Endothelial cell of umbilical vein (primary cell): ENCODE measurements at regions not wholly inside any gene's neighbourhood (a gene's known extent, or its start where the extent isn't known, plus 50 kb on each side); places are given as distances from the start of the nearest gene placed in this dataset.

Experiments used
- BruUV-seq: library from RNA; stranded (reverse); fragments of 400-500 nt; replicated peaks from 2 replicates; lab custom pipeline; 2021; lab: Mats Ljungman, UMichigan
- CTCF ChIA-PET: fragments of 300-600, 350-600 bp; sonication (Branson Sonifier 250); formaldehyde crosslinking; loops from one replicate; lab custom pipeline; 2021; ENCODE audit warnings: antibody characterized with exemption, inconsistent platforms; lab: Charles Lee
- POLR2A ChIA-PET: fragments of 300-600, 350-600 bp; sonication (Branson Sonifier 250); formaldehyde crosslinking; loops from one replicate; lab custom pipeline; 2021; ENCODE audit warnings: antibody characterized with exemption, inconsistent platforms; lab: Charles Lee
- DNase-seq: peaks from one replicate; pipeline ENCODE4 v3.0.0-alpha.2; 2011; ENCODE audit warnings: low read depth, low spot score
- FAIRE-seq: peaks from 2 replicates; lab custom pipeline; 2011; peaks lifted over from hg19 to GRCh38; lab: Jason Lieb, UNC
- H2AFZ ChIP-seq: 2 replicates; pipeline ENCODE4 v1.6.0; 2012; ENCODE audit warnings: low read depth, low read length, control low read depth, inconsistent platforms
- H3K27ac ChIP-seq: 2 replicates; pipeline ENCODE4 v1.5.1; 2011; ENCODE audit warnings: low read depth, mild to moderate bottlenecking, control low read depth, low read length, moderate library complexity; ENCODE audit not compliant: insufficient read depth
- H3K27me3 ChIP-seq, 2 experiments: 2 replicates each; pipeline versions ENCODE4 v1.6.0 to v1.6.1; 2011; ENCODE audit warnings: low read length in 2 of 2, mixed read lengths in 1 of 2; ENCODE audit not compliant: control insufficient read depth in 2 of 2, insufficient read depth in 2 of 2
- H3K36me3 ChIP-seq, 2 experiments: 2 replicates in 1 of 2; 3 replicates in 1 of 2; pipeline ENCODE4 v1.5.1; 2011; ENCODE audit warnings: low read length in 2 of 2, mild to moderate bottlenecking in 1 of 2, moderate library complexity in 1 of 2; ENCODE audit not compliant: control insufficient read depth in 2 of 2, insufficient read depth in 2 of 2; ENCODE audit errors: extremely low read depth in 1 of 2
- H3K4me1 ChIP-seq: 3 replicates; pipeline ENCODE4 v1.5.1; 2011; ENCODE audit warnings: mild to moderate bottlenecking, low read length; ENCODE audit not compliant: control insufficient read depth, insufficient read depth; ENCODE audit errors: extremely low read depth
- H3K4me2 ChIP-seq: 2 replicates; pipeline ENCODE4 v1.6.1; 2011; ENCODE audit warnings: low read length, control low read depth, mixed read lengths; ENCODE audit not compliant: insufficient read depth
- H3K4me3 ChIP-seq, 3 experiments: fragments of 200-600 bp in 1 of 3; sonication (generic), shearing (Covaris generic) in 1 of 3; replicated peaks in 1 of 3; 2 replicates each; pipeline ENCODE4 v1.5.1; 2011 to 2016; ENCODE audit warnings: control low read depth in 3 of 3, low read length in 3 of 3, mild to moderate bottlenecking in 2 of 3, inconsistent platforms in 1 of 3, low read depth in 1 of 3, moderate library complexity in 1 of 3; ENCODE audit not compliant: insufficient read depth in 1 of 3
- H3K79me2 ChIP-seq: 2 replicates; pipeline ENCODE4 v1.6.0; 2012; ENCODE audit warnings: low read length, inconsistent platforms; ENCODE audit not compliant: control insufficient read depth, insufficient read depth
- H3K9ac ChIP-seq: replicated peaks from 2 replicates; pipeline ENCODE3; 2011; ENCODE audit warnings: low read length, control low read depth; ENCODE audit not compliant: insufficient read depth; ENCODE audit errors: extremely low read depth
- H3K9me1 ChIP-seq: replicated peaks from 3 replicates; pipeline ENCODE4 v1.6.0; 2011; ENCODE audit warnings: mild to moderate bottlenecking, low read length; ENCODE audit not compliant: control insufficient read depth, insufficient read depth; ENCODE audit errors: extremely low read depth
- H3K9me3 ChIP-seq: replicated peaks from 2 replicates; pipeline ENCODE4 v1.5.1; 2012; ENCODE audit warnings: low read length, inconsistent platforms; ENCODE audit not compliant: control insufficient read depth, insufficient read depth
- H4K20me1 ChIP-seq: replicated peaks from 2 replicates; pipeline ENCODE3; 2011; ENCODE audit warnings: mild to moderate bottlenecking, low read length; ENCODE audit not compliant: control insufficient read depth, insufficient read depth; ENCODE audit errors: extremely low read depth
- CTCF ChIP-seq, 2 donors: IDR thresholded peaks; 1 replicate in 1 of 2; 2 replicates in 1 of 2; pipeline ENCODE4 v1.5.1; 2011; ENCODE audit warnings: low read length in 2 of 2, mild to moderate bottlenecking in 2 of 2, moderate library complexity in 2 of 2, control low read depth in 1 of 2, inconsistent platforms in 1 of 2, low read depth in 1 of 2; ENCODE audit not compliant: insufficient read depth in 1 of 2; ENCODE audit errors: extremely low read depth in 1 of 2
- EZH2 ChIP-seq: IDR thresholded peaks from 2 replicates; pipeline ENCODE4 v1.6.1; 2012; ENCODE audit warnings: borderline replicate concordance, low read depth, mild to moderate bottlenecking, moderate library complexity, low read length, inconsistent platforms; ENCODE audit not compliant: severe bottlenecking
- FOS ChIP-seq: IDR thresholded peaks from 2 replicates; pipeline ENCODE4 v1.6.1; 2011; ENCODE audit warnings: mild to moderate bottlenecking, low read length, moderate library complexity, borderline replicate concordance; ENCODE audit not compliant: insufficient read depth
- GATA2 ChIP-seq: IDR thresholded peaks from 2 replicates; pipeline ENCODE4 v1.7.0; 2011; ENCODE audit warnings: low read depth, mild to moderate bottlenecking, moderate library complexity, mixed read lengths, low read length; ENCODE audit not compliant: insufficient read length, insufficient read depth
- JUN ChIP-seq: IDR thresholded peaks from 2 replicates; pipeline ENCODE4 v1.6.1; 2011; ENCODE audit warnings: borderline replicate concordance, low read depth; ENCODE audit not compliant: insufficient read length, insufficient read depth
- MYC ChIP-seq: IDR thresholded peaks from one replicate; pipeline ENCODE4 v1.6.1; 2011; ENCODE audit warnings: mild to moderate bottlenecking, low read depth, low read length
- POLR2A ChIP-seq: IDR thresholded peaks from 2 replicates; pipeline ENCODE4 v1.6.1; 2012; ENCODE audit warnings: low read depth, mild to moderate bottlenecking, control low read depth, low read length
- POLR2AphosphoS5 ChIP-seq: IDR thresholded peaks from 2 replicates; pipeline ENCODE4 v1.6.1; 2012; ENCODE audit warnings: low read depth, mild to moderate bottlenecking, control low read depth, low read length, moderate library complexity; ENCODE audit not compliant: insufficient read depth
- dilution Hi-C: fragments of 300-500 bp; cut with MboI; formaldehyde crosslinking; loops from one replicate; pipeline ENCODE4 v1.15.0; 2019; ENCODE audit warnings: low sequenced_read_pairs; ENCODE audit not compliant: extremely low pct_ligation_motif_present
- intact Hi-C: fragments of 100-400 bp; cut with micrococcal nuclease; formaldehyde crosslinking; loops from one replicate; pipeline ENCODE4 v1.10.0; 2022
- TF ChIP-seq, protein P1 (sequence below): IDR thresholded peaks from 2 replicates; pipeline ENCODE4 v1.6.1; 2011; ENCODE audit not compliant: insufficient read depth, insufficient read length

DNA sequence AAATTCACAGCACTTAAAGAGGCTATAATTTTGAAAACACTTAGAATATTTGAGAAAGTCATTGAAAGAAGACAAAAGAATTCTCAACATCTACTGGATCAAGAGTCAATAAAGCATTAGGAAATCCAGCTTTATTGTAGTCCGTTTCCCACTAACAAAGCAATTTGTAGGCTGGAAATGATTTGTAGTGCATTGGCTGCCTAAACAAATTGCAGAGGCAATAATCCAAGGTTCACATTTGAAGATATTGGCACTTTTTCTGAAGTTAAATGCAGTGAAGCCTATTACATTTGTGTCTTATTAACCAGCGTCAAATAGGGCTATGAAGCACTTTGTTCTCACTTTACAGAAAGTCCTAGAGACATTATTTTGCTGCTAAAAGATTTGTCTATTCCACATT is 848.1 kb upstream of the SLITRK1 start:
- Histone ChIP-seq H3K36me3 (no peaks in the 10 kb centered on the region), H2AFZ (no peak overlapping the region), H3K4me3 (no peak overlapping the region), H3K27me3 (no peaks in the 10 kb centered on the region), H3K4me1 (no peaks in the 10 kb centered on the region), H3K9ac (no peak overlapping the region), H3K9me1 (no peaks in the 10 kb centered on the region), H3K79me2 (no peaks in the 10 kb centered on the region), H3K9me3 (no peaks in the 10 kb centered on the region), H4K20me1 (no peaks in the 10 kb centered on the region), H3K27ac (no peak overlapping the region), H3K4me2 (no peak overlapping the region)
- no peak for TF ChIP-seq GATA2
- TF ChIP-seq CTCF (IDR thresholded peaks at IDR 0.05; ENCODE audit: extremely low read depth in 1 of 2, insufficient read depth in 1 of 2, low read depth in 1 of 2, low read length in 2 of 2): no peak
- no peak for TF ChIP-seq POLR2A
- no peak for TF ChIP-seq POLR2AphosphoS5
- no peak for TF ChIP-seq JUN
- TF ChIP-seq MYC: no peak
- TF ChIP-seq EZH2: no peak
- TF ChIP-seq, protein P1, sequence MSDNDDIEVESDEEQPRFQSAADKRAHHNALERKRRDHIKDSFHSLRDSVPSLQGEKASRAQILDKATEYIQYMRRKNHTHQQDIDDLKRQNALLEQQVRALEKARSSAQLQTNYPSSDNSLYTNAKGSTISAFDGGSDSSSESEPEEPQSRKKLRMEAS: no peak
- no peak for TF ChIP-seq FOS
- ChIA-PET CTCF (no interaction called here), POLR2A (no interaction called here)
- intact Hi-C loops: no loop called here
- DNase-seq (no peak), FAIRE-seq (no peak)
- dilution Hi-C loops: no loop called here
- no TSS peak for BruUV-seq
